BLaER1 (cell line): ENCODE measurements at regions not wholly inside any gene's neighbourhood (a gene's known extent, or its start where the extent isn't known, plus 50 kb on each side); places are given as distances from the start of the nearest gene placed in this dataset.

Source experiments
- H3K27ac ChIP-seq: shearing (Covaris generic); formaldehyde crosslinking; 2 replicates; pipeline ENCODE4 v1.8.1; 2022
- H3K27me3 ChIP-seq: shearing (Covaris generic); formaldehyde crosslinking; 2 replicates; pipeline ENCODE4 v1.8.1; 2022
- H3K36me3 ChIP-seq: shearing (Covaris generic); formaldehyde crosslinking; 2 replicates; pipeline ENCODE4 v1.8.1; 2022
- H3K4me1 ChIP-seq: shearing (Covaris generic); formaldehyde crosslinking; 2 replicates; pipeline ENCODE4 v1.8.1; 2022
- H3K4me2 ChIP-seq: shearing (Covaris generic); formaldehyde crosslinking; 2 replicates; pipeline ENCODE4 v1.8.1; 2022
- H3K4me3 ChIP-seq: shearing (Covaris generic); formaldehyde crosslinking; 2 replicates; pipeline ENCODE4 v1.8.1; 2022
- H3K9ac ChIP-seq: shearing (Covaris generic); formaldehyde crosslinking; 2 replicates; pipeline ENCODE4 v1.8.1; 2022
- H3K9me3 ChIP-seq: shearing (Covaris generic); formaldehyde crosslinking; 2 replicates; pipeline ENCODE4 v1.8.1; 2022
- H4K20me1 ChIP-seq: shearing (Covaris generic); formaldehyde crosslinking; 2 replicates; pipeline ENCODE4 v1.8.1; 2022
- Cebpa-rat ChIP-seq: shearing (Covaris generic); IDR thresholded peaks from 2 replicates; pipeline ENCODE4 v1.8.1; 2022

DNA sequence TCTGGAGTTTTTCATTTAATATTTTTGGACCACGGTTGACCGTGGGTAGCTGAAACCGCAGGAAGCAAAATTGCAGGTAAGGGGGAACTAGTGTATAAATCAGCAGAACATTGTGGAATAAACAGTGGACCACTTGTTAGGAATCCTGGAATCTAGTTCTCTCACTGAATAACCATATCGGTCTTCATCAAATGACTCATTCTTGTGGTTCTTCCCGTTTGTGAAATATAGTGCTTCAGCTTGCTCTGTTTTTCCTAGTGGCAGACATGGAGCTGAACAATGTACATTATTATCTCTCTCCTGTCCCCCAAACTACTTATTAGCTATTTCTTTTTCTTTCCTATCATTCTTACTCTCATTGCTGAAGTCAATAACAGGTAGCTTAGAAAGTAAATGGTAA lies 61.9 kb downstream of the HSPA13 start:
- no peak for TF ChIP-seq Cebpa-rat
- Histone ChIP-seq H3K4me1 (no peaks in the 10 kb centered on the region), H3K27ac (no peak overlapping the region), H3K4me2 (no peak overlapping the region), H3K9ac (no peak overlapping the region), H3K4me3 (no peak overlapping the region), H3K9me3 (no peaks in the 10 kb centered on the region), H4K20me1 (no peaks in the 10 kb centered on the region), H3K27me3 (no peaks in the 10 kb centered on the region), H3K36me3 (no peaks in the 10 kb centered on the region)

DNA sequence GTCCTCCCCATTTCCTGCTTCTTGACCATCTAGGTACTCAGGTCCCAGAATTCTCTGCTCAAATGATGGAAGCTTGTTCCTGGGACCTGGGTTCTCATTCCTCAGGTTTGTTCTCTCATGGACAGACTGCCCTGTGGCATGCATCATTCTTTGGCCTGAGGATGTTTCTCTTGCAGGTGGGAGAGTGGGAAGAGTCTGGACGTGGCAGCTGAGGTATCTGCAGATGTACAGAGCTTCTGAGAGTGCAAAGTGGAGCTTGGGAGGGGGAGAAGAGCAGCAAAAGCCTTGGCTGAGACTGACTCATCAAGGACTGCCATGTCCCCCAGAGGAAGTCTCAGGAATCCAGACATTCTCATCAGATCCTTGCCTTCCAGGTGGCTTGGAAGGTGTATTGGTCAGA lies 63.1 kb downstream of the HSPA13 start:
- Histone ChIP-seq H3K4me1 (no peaks in the 10 kb centered on the region), H3K27ac (no peak overlapping the region), H3K27me3 (no peaks in the 10 kb centered on the region), H3K36me3 (no peaks in the 10 kb centered on the region), H3K4me3 (no peak overlapping the region), H3K4me2 (no peak overlapping the region), H3K9me3 (no peaks in the 10 kb centered on the region), H3K9ac (no peak overlapping the region), H4K20me1 (no peaks in the 10 kb centered on the region)
- TF ChIP-seq Cebpa-rat, result no peak

GRCh38 chr21:14318578-14318977 lies 64.4 kb downstream of the HSPA13 start:
- Histone ChIP-seq H3K9ac (no peak overlapping the region), H4K20me1 (no peaks in the 10 kb centered on the region)

GRCh38 chr21:14317507-14317906 lies 65.4 kb downstream of the HSPA13 start:
- Histone ChIP-seq H3K4me2 (no peak overlapping the region), H4K20me1 (no peaks in the 10 kb centered on the region), H3K27me3 (no peaks in the 10 kb centered on the region), H3K9me3 (no peaks in the 10 kb centered on the region), H3K36me3 (no peaks in the 10 kb centered on the region), H3K9ac (no peak overlapping the region), H3K4me1 (no peaks in the 10 kb centered on the region), H3K27ac (no peak overlapping the region), H3K4me3 (no peak overlapping the region)
- no peak for TF ChIP-seq Cebpa-rat

More at GRCh38 chr21:14318578-14318977, 64.4 kb downstream of the HSPA13 start:
- H3K4me1 ChIP-seq, result no peaks in the 10 kb centered on the region
- H3K27me3 ChIP-seq, result no peaks in the 10 kb centered on the region
- TF ChIP-seq Cebpa-rat, result no peak
- no peak overlapping the region for H3K4me2 ChIP-seq
- H3K27ac ChIP-seq, result no peak overlapping the region
- H3K4me3 ChIP-seq, result no peak overlapping the region
- H3K9me3 ChIP-seq, result no peaks in the 10 kb centered on the region
- no peaks in the 10 kb centered on the region for H3K36me3 ChIP-seq

GRCh38 chr21:14313300-14313699 lies 69.6 kb downstream of the HSPA13 start:
- Histone ChIP-seq H3K4me3 (no peak overlapping the region), H3K4me2 (no peak overlapping the region)

GRCh38 chr21:14312871-14313270 lies 70.1 kb downstream of the HSPA13 start:
- Histone ChIP-seq H3K4me3 (no peak overlapping the region), H3K4me1 (no peaks in the 10 kb centered on the region), H4K20me1 (no peaks in the 10 kb centered on the region), H3K4me2 (no peak overlapping the region), H3K27me3 (no peaks in the 10 kb centered on the region), H3K9me3 (no peaks in the 10 kb centered on the region), H3K27ac (no peak overlapping the region), H3K9ac (no peak overlapping the region), H3K36me3 (no peaks in the 10 kb centered on the region)
- no peak for TF ChIP-seq Cebpa-rat

More at GRCh38 chr21:14313300-14313699, 69.6 kb downstream of the HSPA13 start:
- Histone ChIP-seq H3K9me3 (no peaks in the 10 kb centered on the region), H3K9ac (no peak overlapping the region), H3K4me1 (no peaks in the 10 kb centered on the region), H3K27ac (no peak overlapping the region), H3K27me3 (no peaks in the 10 kb centered on the region), H4K20me1 (no peaks in the 10 kb centered on the region), H3K36me3 (no peaks in the 10 kb centered on the region)
- no peak for TF ChIP-seq Cebpa-rat

- H4K20me1 ChIP-seq, result no peaks in the 10 kb centered on the region
- no peak overlapping the region for H3K4me2 ChIP-seq
- no peak for TF ChIP-seq Cebpa-rat
- no peak overlapping the region for H3K27ac ChIP-seq
- H3K4me1 ChIP-seq, result peaks cover 10% of the 10 kb centered on the region
- H3K36me3 ChIP-seq, result no peaks in the 10 kb centered on the region
- H3K9me3 ChIP-seq, result no peaks in the 10 kb centered on the region
- H3K9ac ChIP-seq, result no peak overlapping the region
- H3K27me3 ChIP-seq, result no peaks in the 10 kb centered on the region
- no peak overlapping the region for H3K4me3 ChIP-seq
These were observed 74.7 kb downstream of the HSPA13 start for GRCh38 chr21:14308234-14308633.

DNA sequence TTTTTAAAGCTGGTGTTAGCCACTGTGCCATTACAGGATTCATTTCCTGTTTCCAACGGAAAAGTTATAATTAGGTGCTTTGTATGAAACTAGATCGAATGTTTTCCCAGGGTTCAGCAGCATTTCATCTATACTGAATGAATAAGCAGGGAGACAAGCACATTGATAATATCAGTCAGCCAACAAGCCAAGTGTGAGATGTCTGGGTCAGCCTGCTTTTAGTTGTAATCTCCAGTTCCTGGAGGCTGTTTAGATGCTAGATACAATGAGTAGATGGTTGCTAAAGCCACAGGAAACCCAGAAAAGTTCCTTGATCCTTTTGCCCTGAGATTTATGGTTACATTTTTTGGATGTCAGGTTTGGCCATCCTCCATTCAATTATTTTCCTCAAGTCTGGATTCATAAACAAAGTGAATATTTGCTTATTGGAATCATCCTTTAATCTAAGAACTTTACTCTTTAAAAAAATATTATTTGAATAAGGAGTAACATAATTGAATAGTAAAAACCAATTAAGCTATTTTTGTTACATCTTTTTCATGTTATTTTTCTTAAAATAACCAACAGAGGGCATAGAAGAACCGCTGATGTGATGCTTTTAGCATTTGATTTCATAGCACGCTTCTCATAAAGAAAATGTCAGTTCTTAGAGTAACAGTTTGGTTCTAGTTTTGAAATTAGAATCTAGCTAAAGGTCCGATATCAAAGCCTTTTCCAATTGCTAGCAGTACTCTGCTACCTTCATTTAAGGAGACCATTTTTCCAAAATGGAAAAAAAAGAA lies 76.6 kb downstream of the HSPA13 start:
- Histone ChIP-seq H4K20me1 (no peaks in the 10 kb centered on the region), H3K4me1 (peaks cover 10% of the 10 kb centered on the region), H3K27ac (peak overlapping the region; percentile 48; the same call in 1 of the 2 replicates), H3K27me3 (no peaks in the 10 kb centered on the region), H3K36me3 (no peaks in the 10 kb centered on the region), H3K4me2 (peak overlapping the region; percentile 33), H3K9me3 (no peaks in the 10 kb centered on the region), H3K4me3 (no peak overlapping the region), H3K9ac (peak overlapping the region; percentile 26; the same call in 1 of the 2 replicates)
- no peak for TF ChIP-seq Cebpa-rat

- Histone ChIP-seq H3K4me1 (peaks cover 10% of the 10 kb centered on the region), H3K27ac (no peak overlapping the region), H3K9ac (no peak overlapping the region), H3K4me2 (no peak overlapping the region), H4K20me1 (no peaks in the 10 kb centered on the region), H3K27me3 (no peaks in the 10 kb centered on the region), H3K36me3 (no peaks in the 10 kb centered on the region), H3K9me3 (no peaks in the 10 kb centered on the region), H3K4me3 (no peak overlapping the region)
- TF ChIP-seq Cebpa-rat, result no peak
These were observed 79.0 kb downstream of the HSPA13 start for GRCh38 chr21:14303731-14304488.

DNA sequence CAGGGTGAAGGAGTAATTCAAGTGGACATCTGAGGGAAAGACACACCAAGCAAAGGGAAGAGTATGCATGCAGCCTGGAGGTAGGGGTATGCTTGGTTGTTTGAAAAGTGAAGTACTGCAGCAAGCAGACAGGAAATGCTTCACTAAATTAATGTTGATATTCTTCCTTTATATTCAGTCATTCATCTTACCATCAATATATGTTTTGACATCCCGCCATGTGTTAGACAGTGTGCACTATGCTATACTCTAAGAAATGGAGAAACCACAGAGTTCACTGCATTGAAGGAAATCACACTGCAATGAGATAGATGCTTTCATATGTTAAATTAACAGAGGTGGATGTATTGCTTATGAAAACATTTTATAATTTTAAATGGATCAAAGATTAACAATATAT lies 82.9 kb downstream of the HSPA13 start:
- Histone ChIP-seq H3K4me2 (no peak overlapping the region), H3K4me1 (no peaks in the 10 kb centered on the region), H3K27ac (no peak overlapping the region), H3K9me3 (no peaks in the 10 kb centered on the region), H3K4me3 (no peak overlapping the region), H4K20me1 (no peaks in the 10 kb centered on the region), H3K9ac (no peak overlapping the region), H3K36me3 (no peaks in the 10 kb centered on the region), H3K27me3 (no peaks in the 10 kb centered on the region)
- TF ChIP-seq Cebpa-rat, result no peak
